ENCODE measurements at regions not wholly inside any gene's neighbourhood (a gene's known extent, or its start where the extent isn't known, plus 50 kb on each side); places are given as distances from the start of the nearest gene placed in this dataset.

GRCh38 chr7:4556868-4557793 is 125.0 kb upstream of the FOXK1 start:
- no peak for DNase-seq (ENCODE audit: low read depth)
- H3K4me3 ChIP-seq (ENCODE audit: low read depth, low read length) = no peak overlapping the region
- TF ChIP-seq, protein P1, sequence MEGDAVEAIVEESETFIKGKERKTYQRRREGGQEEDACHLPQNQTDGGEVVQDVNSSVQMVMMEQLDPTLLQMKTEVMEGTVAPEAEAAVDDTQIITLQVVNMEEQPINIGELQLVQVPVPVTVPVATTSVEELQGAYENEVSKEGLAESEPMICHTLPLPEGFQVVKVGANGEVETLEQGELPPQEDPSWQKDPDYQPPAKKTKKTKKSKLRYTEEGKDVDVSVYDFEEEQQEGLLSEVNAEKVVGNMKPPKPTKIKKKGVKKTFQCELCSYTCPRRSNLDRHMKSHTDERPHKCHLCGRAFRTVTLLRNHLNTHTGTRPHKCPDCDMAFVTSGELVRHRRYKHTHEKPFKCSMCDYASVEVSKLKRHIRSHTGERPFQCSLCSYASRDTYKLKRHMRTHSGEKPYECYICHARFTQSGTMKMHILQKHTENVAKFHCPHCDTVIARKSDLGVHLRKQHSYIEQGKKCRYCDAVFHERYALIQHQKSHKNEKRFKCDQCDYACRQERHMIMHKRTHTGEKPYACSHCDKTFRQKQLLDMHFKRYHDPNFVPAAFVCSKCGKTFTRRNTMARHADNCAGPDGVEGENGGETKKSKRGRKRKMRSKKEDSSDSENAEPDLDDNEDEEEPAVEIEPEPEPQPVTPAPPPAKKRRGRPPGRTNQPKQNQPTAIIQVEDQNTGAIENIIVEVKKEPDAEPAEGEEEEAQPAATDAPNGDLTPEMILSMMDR (IDR thresholded peaks at IDR 0.05; ENCODE audit: low read depth, low read length, missing control alignments) = no peak
- in situ Hi-C loops (cut with HindIII; ENCODE audit: low sequenced_read_pairs) = no loop called here

DNA sequence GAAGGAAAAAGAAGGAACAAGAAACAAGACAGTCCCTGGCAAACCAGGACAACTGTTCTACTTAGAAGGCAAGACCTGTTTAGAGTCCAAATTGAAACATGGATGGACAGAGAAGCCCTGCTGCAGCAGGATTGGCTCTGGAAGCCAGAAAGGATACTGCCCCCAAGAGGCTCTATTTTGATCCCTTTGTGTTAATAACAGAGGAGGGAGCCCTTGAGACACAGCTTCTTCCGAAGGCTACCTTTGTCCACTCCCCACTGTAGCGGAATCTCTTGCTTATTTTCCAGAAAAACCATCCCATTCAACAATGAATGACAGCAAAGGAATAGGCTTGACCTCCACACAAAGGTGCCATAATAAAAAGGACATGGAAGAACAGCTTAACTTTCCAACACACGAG is 120.3 kb upstream of the FOXK1 start:
- DNase-seq (ENCODE audit: low read depth) = no peak
- in situ Hi-C loops (cut with HindIII; ENCODE audit: low sequenced_read_pairs) = no loop called here

GRCh38 chr7:4566714-4567113 is 115.4 kb upstream of the FOXK1 start:
- no peak overlapping the region for H3K4me3 ChIP-seq (ENCODE audit: low read depth, low read length)
- TF ChIP-seq, protein P1 (IDR thresholded peaks at IDR 0.05; ENCODE audit: low read depth, low read length, missing control alignments) = no peak
- in situ Hi-C loops (cut with HindIII; ENCODE audit: low sequenced_read_pairs) = no loop called here
- DNase-seq (ENCODE audit: low read depth) = no peak

More for the DNA sequence above, 120.3 kb upstream of the FOXK1 start:
- TF ChIP-seq, protein P1 (IDR thresholded peaks at IDR 0.05; ENCODE audit: low read depth, low read length, missing control alignments) = no peak
- no peak overlapping the region for H3K4me3 ChIP-seq (ENCODE audit: low read depth, low read length)

- H3K4me3 ChIP-seq (ENCODE audit: low read depth, low read length) = no peak overlapping the region
- no peak for DNase-seq (ENCODE audit: low read depth)
- in situ Hi-C loops (cut with HindIII; ENCODE audit: low sequenced_read_pairs) = no loop called here
- TF ChIP-seq, protein P1 (IDR thresholded peaks at IDR 0.05; ENCODE audit: low read depth, low read length, missing control alignments) = no peak
Measured at GRCh38 chr7:4574851-4575250, 107.2 kb upstream of the FOXK1 start.

- TF ChIP-seq, protein P1 (IDR thresholded peaks at IDR 0.05; ENCODE audit: low read depth, low read length, missing control alignments) = no peak
- DNase-seq (ENCODE audit: low read depth) = no peak
- in situ Hi-C loops (cut with HindIII; ENCODE audit: low sequenced_read_pairs) = no loop called here
- H3K4me3 ChIP-seq (ENCODE audit: low read depth, low read length) = no peak overlapping the region
Measured at GRCh38 chr7:4575254-4575653, 106.8 kb upstream of the FOXK1 start.

DNA sequence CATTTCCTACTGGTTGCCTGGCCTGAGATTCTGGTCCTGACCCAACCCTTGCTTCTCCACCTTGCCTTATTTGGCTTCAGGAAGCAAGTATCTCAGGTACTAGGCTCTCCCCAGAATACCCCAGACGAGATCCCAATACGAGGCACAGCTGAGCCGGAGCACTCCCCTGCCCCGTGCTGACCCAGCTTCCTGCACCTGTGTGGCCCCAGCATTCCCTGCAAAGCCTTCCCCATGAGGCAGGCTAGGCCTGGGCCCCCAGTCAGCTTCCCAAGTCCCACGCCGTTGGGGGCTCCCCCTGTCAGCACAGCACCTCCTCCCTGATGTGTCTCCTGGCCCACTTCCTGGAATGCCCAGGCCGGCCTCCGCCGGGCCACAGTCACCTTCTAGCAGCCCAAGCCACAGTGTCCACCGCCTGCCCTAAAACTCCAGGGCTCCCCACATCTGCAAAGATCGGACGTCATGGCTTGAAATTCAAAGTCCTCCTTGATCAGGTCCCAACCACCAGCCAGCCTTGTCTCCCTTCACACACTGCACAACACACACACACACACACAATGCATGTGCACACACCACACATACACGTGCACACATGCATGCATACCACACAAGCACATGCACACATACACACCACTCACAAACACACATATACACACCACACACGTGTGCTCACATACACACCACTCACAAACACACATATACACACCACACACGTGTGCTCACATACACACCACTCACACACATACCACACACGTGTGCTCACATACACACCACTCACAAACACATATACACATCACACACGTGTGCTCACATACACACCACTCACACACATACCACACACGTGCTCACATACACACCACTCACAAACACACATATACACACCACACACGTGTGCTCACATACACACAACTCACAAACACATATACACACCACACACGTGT is 78.9 kb upstream of the FOXK1 start:
- TF ChIP-seq, protein P1 (IDR thresholded peaks at IDR 0.05; ENCODE audit: low read depth, low read length, missing control alignments) = no peak
- no peak for DNase-seq (ENCODE audit: low read depth)
- in situ Hi-C loops (cut with HindIII; ENCODE audit: low sequenced_read_pairs) = no loop called here
- H3K4me3 ChIP-seq (ENCODE audit: low read depth, low read length) = no peak overlapping the region

Measured in astrocyte of the cerebellum (primary cell).